Renal cortex interstitium (tissue), 11 donors: ENCODE measurements at regions not wholly inside any gene's neighbourhood (a gene's known extent, or its start where the extent isn't known, plus 50 kb on each side); places are given as distances from the start of the nearest gene placed in this dataset.

Experiments used
- DNase-seq, 11 donors: peaks; one replicate each; pipeline ENCODE4 v3.0.0-alpha.2; 2013; ENCODE audit warnings: low read depth in 9 of 11, low spot score in 4 of 11; ENCODE audit errors: extremely low read depth in 1 of 11

- DNase-seq: no peak
Measured at GRCh38 chr7:68914006-68914405, 684.3 kb upstream of the AUTS2 start.

DNA sequence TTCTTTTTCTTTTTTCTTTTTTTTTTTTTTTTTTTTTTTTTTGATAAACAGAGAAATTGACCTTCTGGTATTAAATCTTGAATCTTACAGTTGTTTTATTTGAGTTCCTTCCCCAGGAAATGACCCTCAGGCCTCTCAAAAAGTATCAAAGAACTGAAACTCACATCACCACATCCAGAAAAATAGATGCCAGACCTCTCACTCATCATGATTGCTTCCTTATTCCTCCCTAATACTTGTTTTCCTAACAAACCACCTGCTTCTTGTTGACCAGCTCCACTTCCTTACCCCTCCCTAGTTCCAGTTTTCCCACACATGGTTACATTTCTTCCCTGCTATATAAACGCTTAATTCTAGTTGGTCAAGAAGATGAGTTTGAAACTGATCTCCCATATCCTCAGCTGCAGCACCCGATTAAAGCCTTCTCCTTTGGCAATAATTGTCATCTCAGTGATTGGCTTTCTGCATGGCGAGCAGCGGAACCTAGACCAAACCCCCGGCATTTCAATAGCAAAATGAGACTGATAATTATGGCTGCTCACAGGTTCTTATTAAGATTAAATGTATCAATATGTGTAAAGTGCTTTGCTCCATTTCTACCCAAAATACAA lies 681.1 kb upstream of the AUTS2 start:
- DNase-seq: no peak

- no peak for DNase-seq
Measured at GRCh38 chr7:68918621-68919020, 679.7 kb upstream of the AUTS2 start.

GRCh38 chr7:68922850-68923249 lies 675.4 kb upstream of the AUTS2 start:
- no peak for DNase-seq

GRCh38 chr7:68925241-68925640 lies 673.0 kb upstream of the AUTS2 start:
- DNase-seq: no peak

GRCh38 chr7:68929781-68930261 lies 668.5 kb upstream of the AUTS2 start:
- DNase-seq: no peak

DNA sequence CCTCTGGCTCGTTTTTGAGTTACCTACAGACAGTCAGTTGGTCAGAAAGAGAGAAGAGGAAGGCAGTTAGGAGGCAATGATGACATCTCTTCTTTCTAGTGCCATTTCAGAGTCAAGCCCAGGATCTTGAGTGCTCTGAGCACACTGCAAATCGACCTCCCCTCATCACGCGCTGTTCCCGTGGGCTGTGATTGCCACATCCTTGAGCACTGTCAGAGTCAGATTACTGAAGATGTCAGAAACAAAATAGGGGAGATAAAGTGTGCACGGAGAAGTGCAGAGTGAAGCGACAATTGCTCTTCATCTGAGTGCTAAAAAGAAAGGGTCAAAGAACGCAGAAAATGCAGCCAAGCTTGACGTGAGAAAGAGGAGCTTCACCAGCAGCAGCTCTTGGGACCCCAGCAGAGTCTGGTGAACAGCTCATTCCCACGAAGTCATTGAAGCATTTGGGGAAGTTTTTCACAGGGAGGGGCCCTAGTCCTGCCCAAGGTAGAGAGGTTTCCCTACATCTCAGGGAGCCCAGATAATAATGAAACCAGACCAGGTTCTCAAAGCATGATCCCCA lies 661.7 kb upstream of the AUTS2 start:
- DNase-seq: no peak

- DNase-seq: no peak
Measured at GRCh38 chr7:68938151-68938550, 660.1 kb upstream of the AUTS2 start.

GRCh38 chr7:68943786-68944185 lies 654.5 kb upstream of the AUTS2 start:
- no peak for DNase-seq

DNA sequence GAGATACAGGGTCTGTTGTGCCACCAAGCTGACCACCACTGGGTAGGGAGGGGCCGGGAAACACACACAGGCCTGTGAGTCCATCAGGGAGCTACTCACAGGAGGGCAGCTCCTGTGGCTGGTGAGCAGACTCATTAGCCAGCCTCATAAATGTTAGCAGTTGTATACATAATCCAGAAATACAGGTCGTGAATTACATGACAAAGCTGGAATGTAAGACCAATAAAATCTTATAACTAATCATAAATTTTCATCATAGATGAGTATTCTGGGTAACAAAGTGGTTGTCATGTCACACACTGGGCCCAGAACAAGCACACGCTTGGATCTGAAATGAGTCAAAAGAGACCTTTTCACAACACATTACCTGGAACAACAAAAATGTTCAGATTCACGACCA lies 642.6 kb upstream of the AUTS2 start:
- no peak for DNase-seq

DNA sequence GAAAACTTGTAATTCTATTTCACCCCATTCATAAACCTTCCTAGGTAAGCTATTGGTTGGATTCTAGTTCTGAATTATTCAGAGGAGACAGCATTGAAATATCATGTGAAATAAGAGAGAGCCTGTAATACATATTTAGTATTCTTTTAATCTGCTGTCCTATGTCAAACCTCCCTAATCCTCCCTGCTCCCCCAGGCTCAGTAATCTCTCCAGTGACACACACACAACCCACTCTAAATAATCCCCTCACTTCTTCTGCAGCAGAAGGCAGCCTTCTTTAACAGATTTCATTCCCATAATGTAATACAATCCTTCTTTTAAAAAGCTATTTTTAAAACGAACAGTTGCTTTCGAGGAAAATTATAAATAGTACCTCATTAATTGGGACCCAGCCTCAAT lies 639.7 kb upstream of the AUTS2 start:
- no peak for DNase-seq

DNA sequence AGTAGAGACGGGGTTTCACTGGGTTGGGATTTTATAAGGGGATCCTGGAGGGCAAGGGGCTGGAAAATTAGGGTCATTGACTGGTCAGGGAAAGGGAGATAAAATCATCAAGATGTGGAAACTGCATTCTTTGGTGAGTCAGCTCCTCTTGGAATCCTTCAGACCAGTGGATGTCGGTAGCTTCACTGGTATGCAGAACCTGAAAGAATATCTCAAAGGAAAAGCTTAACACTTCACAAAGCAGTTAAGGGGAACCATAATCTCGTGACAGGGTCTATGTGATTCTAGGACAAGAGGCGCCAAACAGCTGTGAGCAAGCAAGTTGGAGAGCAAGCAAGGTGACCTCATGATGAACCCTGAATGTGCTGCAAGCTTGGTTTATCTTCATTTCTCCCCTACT lies 634.7 kb upstream of the AUTS2 start:
- DNase-seq: no peak

GRCh38 chr7:68964060-68964459 lies 634.2 kb upstream of the AUTS2 start:
- no peak for DNase-seq

DNA sequence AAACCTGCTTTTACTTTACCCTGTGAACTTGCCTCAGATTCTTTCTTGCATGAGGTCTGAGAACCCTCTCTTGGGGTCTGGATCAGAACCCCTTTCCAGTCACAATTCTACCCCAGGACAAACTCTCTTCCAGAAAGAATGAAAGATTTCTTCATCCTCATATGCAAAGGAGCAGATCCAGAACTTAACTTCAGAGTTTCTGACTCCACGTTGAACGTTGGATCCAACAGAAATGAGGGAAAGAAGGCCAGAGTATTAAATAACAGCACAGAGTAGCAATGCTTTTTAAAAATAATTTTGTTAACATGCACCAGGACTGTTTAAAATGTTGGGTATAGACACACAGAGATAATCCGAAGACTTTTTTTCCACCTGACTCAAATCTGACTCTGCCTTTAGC lies 632.9 kb upstream of the AUTS2 start:
- DNase-seq: no peak

- no peak for DNase-seq
Measured at GRCh38 chr7:68967598-68967997, 630.7 kb upstream of the AUTS2 start.

DNA sequence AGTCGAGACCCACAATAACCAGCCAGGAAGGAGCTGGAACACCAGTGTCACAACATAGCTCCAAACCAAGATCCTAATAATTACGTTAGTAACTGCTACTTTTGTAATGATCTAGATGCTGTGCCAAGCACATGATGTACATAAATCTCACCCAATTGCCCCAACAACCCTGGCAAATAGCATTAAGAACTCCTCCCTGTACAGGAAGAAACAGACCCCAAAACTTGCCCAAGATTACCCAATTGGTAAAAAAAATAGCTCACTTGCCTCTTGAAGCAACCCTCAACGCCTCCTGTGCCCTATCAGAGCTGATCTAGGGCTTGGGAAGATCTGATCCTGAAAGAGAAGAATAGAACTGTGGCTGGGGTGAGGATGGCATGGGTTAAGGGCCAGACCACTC lies 628.7 kb upstream of the AUTS2 start:
- DNase-seq: no peak

DNA sequence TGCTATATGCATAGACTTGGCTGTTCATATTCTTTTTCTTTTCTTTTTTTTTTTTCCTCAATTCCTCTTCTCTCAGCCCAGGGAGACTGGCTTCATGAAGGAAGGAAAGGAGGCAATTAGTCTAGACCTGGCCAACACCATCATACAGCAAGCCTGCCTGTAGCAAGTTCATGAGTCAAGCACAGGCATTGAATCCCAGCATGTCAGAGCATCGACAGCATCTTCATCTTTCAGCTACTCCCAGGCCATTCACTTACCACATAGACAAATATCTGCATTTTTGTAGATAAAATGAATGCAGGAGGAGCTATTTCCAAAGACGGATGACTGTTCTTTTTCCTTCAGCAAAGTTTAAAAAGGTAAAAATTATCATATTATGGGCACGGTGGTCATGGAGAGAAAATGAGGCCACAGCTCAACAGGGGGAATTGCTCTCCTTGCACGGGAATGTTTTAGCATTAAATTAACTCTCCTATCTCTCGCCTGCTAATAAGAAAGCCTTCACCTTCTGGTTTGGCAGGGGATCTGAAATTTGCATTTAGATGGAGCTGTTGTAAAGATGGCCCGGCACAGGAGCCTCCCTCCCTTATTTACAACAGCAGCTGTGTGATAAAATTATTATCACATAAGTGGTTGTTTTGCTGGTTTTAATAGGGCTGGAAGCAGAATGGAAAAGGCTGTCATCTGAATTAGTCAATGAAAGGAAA lies 626.5 kb upstream of the AUTS2 start:
- no peak for DNase-seq

DNA sequence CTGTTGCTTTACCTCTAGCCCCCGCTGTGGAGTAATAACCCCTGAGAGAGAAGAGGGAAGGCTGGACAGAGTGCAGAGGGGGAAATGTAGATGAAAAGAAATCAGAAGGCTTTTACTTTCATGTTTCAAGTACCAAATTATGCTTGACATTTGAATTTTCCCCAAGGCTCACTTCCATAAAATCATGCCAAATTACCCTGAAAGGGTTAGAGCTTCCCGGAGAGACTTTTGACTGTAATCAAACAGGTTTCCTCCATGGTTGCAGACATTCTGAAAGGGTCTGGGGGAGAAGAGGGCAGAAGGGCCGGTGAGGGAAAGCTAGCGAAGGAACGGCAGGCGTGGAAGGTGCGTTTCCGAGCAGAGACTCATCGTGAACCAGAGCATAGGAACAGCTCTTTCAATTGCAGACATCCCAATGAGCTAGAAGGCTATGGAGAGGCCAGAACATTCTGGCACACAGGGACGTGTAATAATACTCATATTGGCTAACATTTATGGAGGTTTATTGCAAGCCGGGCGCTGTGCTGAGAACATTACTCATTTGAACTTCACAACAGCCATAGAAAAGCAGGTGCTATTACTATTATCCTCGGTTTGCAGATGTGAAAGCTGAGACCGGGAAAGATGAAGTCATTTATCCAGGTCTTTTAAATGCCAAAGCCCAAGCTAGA lies 620.8 kb upstream of the AUTS2 start:
- DNase-seq: no peak

DNA sequence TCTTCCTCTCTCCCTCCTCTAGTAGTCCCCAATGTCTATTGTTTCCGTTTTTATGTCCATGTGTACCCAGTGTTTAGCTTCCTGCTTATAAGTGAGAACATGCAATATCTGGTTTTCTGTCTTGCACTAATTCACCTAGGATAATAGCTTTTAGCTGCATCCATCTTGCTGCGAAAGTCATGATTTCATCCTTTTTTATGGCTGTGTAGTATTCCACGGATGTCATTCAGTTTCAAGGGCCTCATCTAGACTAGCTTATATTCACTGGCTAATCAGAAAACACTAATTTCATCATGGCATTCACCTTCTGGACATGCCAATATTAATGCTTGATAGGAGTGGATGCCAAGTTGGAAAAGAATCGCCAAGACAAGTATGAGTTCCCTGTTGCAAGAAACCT lies 619.6 kb upstream of the AUTS2 start:
- no peak for DNase-seq

GRCh38 chr7:68980011-68980410 lies 618.3 kb upstream of the AUTS2 start:
- DNase-seq: no peak
